Keratinocyte (primary cell): ENCODE measurements at regions not wholly inside any gene's neighbourhood (a gene's known extent, or its start where the extent isn't known, plus 50 kb on each side); places are given as distances from the start of the nearest gene placed in this dataset.
"Not testable (repeated sequence)": the region's sequence is repeated elsewhere in the genome, so short reads cannot be mapped to it uniquely, and the experiment has no call there.

Source experiments
- CTCF ChIP-seq, 3 experiments: IDR thresholded peaks in 1 of 3; conservative IDR thresholded peaks in 1 of 3; optimal IDR thresholded peaks in 1 of 3; 2 replicates in 2 of 3; 3 replicates in 1 of 3; pipeline versions ENCODE3 to v1.5.1; 2011; ENCODE audit warnings: low read length in 3 of 3, mild to moderate bottlenecking in 3 of 3, moderate library complexity in 2 of 3, control low read depth in 1 of 3, inconsistent platforms in 1 of 3; ENCODE audit not compliant: insufficient read depth in 2 of 3; ENCODE audit errors: extremely low read depth in 1 of 3
- EZH2 ChIP-seq: IDR thresholded peaks from one replicate; pipeline ENCODE4 v1.6.1; 2012; ENCODE audit warnings: inconsistent platforms, mild to moderate bottlenecking, low read length, moderate library complexity

- not testable (repeated sequence) for TF ChIP-seq EZH2; CTCF (optimal IDR thresholded peaks at IDR 0.05 in 1 of 3, IDR thresholded peaks at IDR 0.05 in 1 of 3, conservative IDR thresholded peaks at IDR 0.05 in 1 of 3; ENCODE audit: extremely low read depth in 1 of 3, insufficient read depth in 2 of 3, low read length in 3 of 3)
These were observed 358.4 kb downstream of the FBXW7 start for GRCh38 chr4:152177538-152177937.
